A549 (cell line): ENCODE measurements at regions not wholly inside any gene's neighbourhood (a gene's known extent, or its start where the extent isn't known, plus 50 kb on each side); places are given as distances from the start of the nearest gene placed in this dataset.

ENCODE experiments used
- ATAC-seq, 2 experiments: fragments of 200-7000 bp in 1 of 2; fragments of >200 bp in 1 of 2; cut with Nextera tagmentation in 1 of 2; cut with Tn5 transposase in 1 of 2; 3 replicates each; pipeline versions ENCODE4 v1.8.0 to v1.9.1; 2018 to 2020; ENCODE audit warnings: mild to moderate bottlenecking in 1 of 2, moderate library complexity in 1 of 2
- CTCF ChIA-PET: fragments of 300-600 bp; sonication (Branson Sonifier 250); formaldehyde crosslinking; extraction: SDS; loops from one replicate; lab custom pipeline; 2021; ENCODE audit warnings: antibody characterized with exemption, inconsistent platforms; lab: Yijun Ruan, JAX
- POLR2A ChIA-PET: fragments of 350-600 bp; formaldehyde crosslinking; extraction: SDS; loops from one replicate; lab custom pipeline; 2021; ENCODE audit warnings: antibody characterized with exemption, inconsistent platforms; lab: Yijun Ruan, JAX
- DNase-seq, 2 experiments: peaks; one replicate each; pipeline versions ENCODE4 v3.0.0 to v3.0.0-alpha.2; 2011 to 2016; ENCODE audit warnings: low read depth in 1 of 2, low spot score in 1 of 2
- FAIRE-seq: peaks from 2 replicates; lab custom pipeline; 2011; peaks lifted over from hg19 to GRCh38; lab: Jason Lieb, UNC
- H3K27ac ChIP-seq, 2 experiments: fragments of >200 bp; sonication (Bioruptor Twin); formaldehyde crosslinking; 3 replicates each; pipeline ENCODE4 v1.5.1; 2016 to 2017
- H3K4me1 ChIP-seq: fragments of >200 bp; sonication (Bioruptor Twin); formaldehyde crosslinking; 3 replicates; pipeline ENCODE4 v1.6.1; 2016
- H3K4me2 ChIP-seq: fragments of >200 bp; sonication (Bioruptor Twin); formaldehyde crosslinking; 3 replicates; pipeline ENCODE4 v1.6.1; 2016
- H3K4me3 ChIP-seq: fragments of >200 bp; sonication (Bioruptor Twin); formaldehyde crosslinking; 3 replicates; pipeline ENCODE4 v1.5.1; 2016
- H3K9me3 ChIP-seq: fragments of >200 bp; sonication (Bioruptor Twin); formaldehyde crosslinking; 3 replicates; pipeline ENCODE4 v1.6.1; 2016
- EHF ChIP-seq: fragments of 250-450 bp; sonication (Bioruptor Pico); IDR thresholded peaks from 2 replicates; pipeline ENCODE4 v1.5.0; 2020; ENCODE audit warnings: mild to moderate bottlenecking
- FOSL2 ChIP-seq, 2 experiments: fragments of 450-650 bp in 1 of 2; fragments of >200 bp in 1 of 2; sonication (Bioruptor Twin) in 1 of 2; formaldehyde crosslinking; IDR thresholded peaks; 2 replicates each; pipeline versions ENCODE4 v1.5.0 to v1.6.1; 2016 to 2020; ENCODE audit warnings: mild to moderate bottlenecking in 1 of 2, moderate library complexity in 1 of 2
- GATA3 ChIP-seq: IDR thresholded peaks from 2 replicates; pipeline ENCODE4 v1.6.1; 2012; ENCODE audit warnings: borderline replicate concordance
- HOXB5 ChIP-seq: fragments of 250-450 bp; sonication (Bioruptor Pico); IDR thresholded peaks from 2 replicates; pipeline ENCODE4 v1.5.0; 2020; ENCODE audit warnings: mild to moderate bottlenecking, moderate library complexity
- JUNB ChIP-seq: fragments of >200 bp; sonication (Bioruptor Twin); formaldehyde crosslinking; IDR thresholded peaks from 2 replicates; pipeline ENCODE4 v1.6.1; 2016
- KDM1A ChIP-seq: fragments of 200-600 bp; sonication (generic); IDR thresholded peaks from 2 replicates; pipeline ENCODE4 v1.6.1; 2016; ENCODE audit warnings: low read depth, mild to moderate bottlenecking
- KDM5A ChIP-seq: fragments of 200-600 bp; sonication (generic); IDR thresholded peaks from 2 replicates; pipeline ENCODE4 v1.6.1; 2016; ENCODE audit warnings: antibody characterized with exemption, mild to moderate bottlenecking
- MAFK ChIP-seq: fragments of 450-650 bp; IDR thresholded peaks from 2 replicates; pipeline ENCODE4 v1.6.1; 2014; ENCODE audit not compliant: partially characterized antibody
- MAZ ChIP-seq: fragments of 150-350 bp; IDR thresholded peaks from 2 replicates; pipeline ENCODE4 v1.6.1; 2014; ENCODE audit warnings: antibody characterized with exemption, low read depth, low read length, borderline replicate concordance
- MYC ChIP-seq: IDR thresholded peaks from 2 replicates; pipeline ENCODE4 v1.6.1; 2012; ENCODE audit warnings: mild to moderate bottlenecking, inconsistent platforms, low read length, improper control_type of control experiment, borderline replicate concordance
- PHF8 ChIP-seq: fragments of 200-600 bp; sonication (generic); IDR thresholded peaks from 2 replicates; pipeline ENCODE4 v1.6.1; 2016; ENCODE audit warnings: low read depth, mild to moderate bottlenecking, antibody characterized with exemption, moderate library complexity, borderline replicate concordance
- RARB ChIP-seq: fragments of 250-450 bp; sonication (Bioruptor Pico); IDR thresholded peaks from 2 replicates; pipeline ENCODE4 v1.8.0; 2021; ENCODE audit warnings: mild to moderate bottlenecking, moderate library complexity
- RFX5 ChIP-seq: fragments of 450-650 bp; IDR thresholded peaks from 2 replicates; pipeline ENCODE4 v1.7.1; 2014; ENCODE audit warnings: antibody characterized with exemption, mild to moderate bottlenecking, moderate library complexity
- SMC3 ChIP-seq: fragments of >200 bp; sonication (Bioruptor Twin); formaldehyde crosslinking; IDR thresholded peaks from 3 replicates; pipeline ENCODE4 v1.6.1; 2018; ENCODE audit warnings: inconsistent platforms
- SREBF2 ChIP-seq: fragments of 450-650 bp; IDR thresholded peaks from 2 replicates; pipeline ENCODE4 v1.6.1; 2014; ENCODE audit warnings: mild to moderate bottlenecking, moderate library complexity
- TP53 ChIP-seq: fragments of 250-450 bp; sonication (Bioruptor Pico); IDR thresholded peaks from 2 replicates; pipeline ENCODE4 v1.5.0; 2021; ENCODE audit warnings: mild to moderate bottlenecking, moderate library complexity
- ZFP36 ChIP-seq: fragments of 450-650 bp; IDR thresholded peaks from 2 replicates; pipeline ENCODE4 v1.6.1; 2014; ENCODE audit warnings: borderline replicate concordance; ENCODE audit not compliant: partially characterized antibody
- ZNF302 ChIP-seq: fragments of 250-450 bp; sonication (Bioruptor Pico); IDR thresholded peaks from 2 replicates; pipeline ENCODE4 v1.9.0; 2021; ENCODE audit warnings: inconsistent platforms, mild to moderate bottlenecking, moderate library complexity
- ZSCAN20 ChIP-seq: fragments of 250-450 bp; sonication (Bioruptor Pico); IDR thresholded peaks from 2 replicates; pipeline ENCODE4 v1.8.0; 2022; ENCODE audit warnings: mild to moderate bottlenecking, moderate library complexity
- WGBS: methylation state at CpG from one replicate; pipeline ENCODE4 v1.1.6; 2017; ENCODE audit errors: missing lambda C conversion rate; 5-methylcytosine and 5-hydroxymethylcytosine counted together
- TF ChIP-seq, protein P1 (sequence below): fragments of 250-450 bp; sonication (Bioruptor Pico); IDR thresholded peaks from 2 replicates; pipeline ENCODE4 v1.5.0; 2021; ENCODE audit warnings: mild to moderate bottlenecking, moderate library complexity, borderline replicate concordance
- TF ChIP-seq, protein P2 (sequence below): IDR thresholded peaks from 2 replicates; pipeline ENCODE4 v1.6.1; 2012; ENCODE audit warnings: low read depth, borderline replicate concordance
- TF ChIP-seq, protein P3 (sequence below): fragments of 150-350 bp; IDR thresholded peaks from 2 replicates; pipeline ENCODE4 v1.6.1; 2014; ENCODE audit warnings: low read depth, mild to moderate bottlenecking, low read length
- TF ChIP-seq, protein P4 (sequence below): fragments of >200 bp; sonication (Bioruptor Twin); formaldehyde crosslinking; IDR thresholded peaks from 3 replicates; pipeline ENCODE4 v1.5.1; 2016
- TF ChIP-seq, protein P5 (sequence below): IDR thresholded peaks from 2 replicates; pipeline ENCODE4 v1.6.1; 2012

DNA sequence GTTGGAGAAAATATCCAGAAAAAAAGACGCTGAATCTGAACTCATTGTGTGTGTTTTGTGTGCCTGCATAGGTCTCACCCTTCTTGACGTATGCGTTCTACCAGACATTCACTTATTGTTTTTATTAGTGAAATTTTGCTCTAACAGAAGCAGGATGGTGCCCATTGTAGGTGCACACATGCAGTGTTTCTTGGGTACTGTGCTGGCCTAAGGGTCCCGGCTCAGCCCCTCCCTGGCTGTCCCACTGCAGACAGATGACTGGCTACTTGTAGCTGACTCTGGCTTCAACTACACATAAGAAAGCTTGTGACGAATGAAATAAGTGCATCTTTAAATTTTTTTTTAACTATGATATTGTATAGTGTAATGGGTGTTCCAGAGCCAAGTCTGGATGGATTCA lies 227.0 kb downstream of the CBLN1 start:
- ATAC-seq (no peak), DNase-seq (no peak), FAIRE-seq (no peak)
- H3K9me3 ChIP-seq = no peaks in the 10 kb centered on the region
- WGBS = 36% methylated on average over 5 of the region's 5 CpGs
- H3K4me1 ChIP-seq = no peaks in the 10 kb centered on the region
- no peak overlapping the region for H3K4me3 ChIP-seq
- ChIA-PET POLR2A (no interaction called here), CTCF (no interaction called here)
- H3K27ac ChIP-seq = no peak overlapping the region
- no peak overlapping the region for H3K4me2 ChIP-seq
- no peak for TF ChIP-seq MAZ
- no peak for TF ChIP-seq MAFK
- TF ChIP-seq HOXB5 (CRISPR knock-in tag) = no peak
- TF ChIP-seq ZFP36 = no peak
- TF ChIP-seq JUNB = no peak
- TF ChIP-seq, protein P1, sequence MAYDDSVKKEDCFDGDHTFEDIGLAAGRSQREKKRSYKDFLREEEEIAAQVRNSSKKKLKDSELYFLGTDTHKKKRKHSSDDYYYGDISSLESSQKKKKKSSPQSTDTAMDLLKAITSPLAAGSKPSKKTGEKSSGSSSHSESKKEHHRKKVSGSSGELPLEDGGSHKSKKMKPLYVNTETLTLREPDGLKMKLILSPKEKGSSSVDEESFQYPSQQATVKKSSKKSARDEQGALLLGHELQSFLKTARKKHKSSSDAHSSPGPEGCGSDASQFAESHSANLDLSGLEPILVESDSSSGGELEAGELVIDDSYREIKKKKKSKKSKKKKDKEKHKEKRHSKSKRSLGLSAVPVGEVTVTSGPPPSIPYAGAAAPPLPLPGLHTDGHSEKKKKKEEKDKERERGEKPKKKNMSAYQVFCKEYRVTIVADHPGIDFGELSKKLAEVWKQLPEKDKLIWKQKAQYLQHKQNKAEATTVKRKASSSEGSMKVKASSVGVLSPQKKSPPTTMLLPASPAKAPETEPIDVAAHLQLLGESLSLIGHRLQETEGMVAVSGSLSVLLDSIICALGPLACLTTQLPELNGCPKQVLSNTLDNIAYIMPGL (CRISPR knock-in tag) = no peak
- TF ChIP-seq FOSL2 (IDR thresholded peaks at IDR 0.05) = no peak
- TF ChIP-seq FOSL2 (CRISPR knock-in tag; IDR thresholded peaks at IDR 0.05) = no peak

DNA sequence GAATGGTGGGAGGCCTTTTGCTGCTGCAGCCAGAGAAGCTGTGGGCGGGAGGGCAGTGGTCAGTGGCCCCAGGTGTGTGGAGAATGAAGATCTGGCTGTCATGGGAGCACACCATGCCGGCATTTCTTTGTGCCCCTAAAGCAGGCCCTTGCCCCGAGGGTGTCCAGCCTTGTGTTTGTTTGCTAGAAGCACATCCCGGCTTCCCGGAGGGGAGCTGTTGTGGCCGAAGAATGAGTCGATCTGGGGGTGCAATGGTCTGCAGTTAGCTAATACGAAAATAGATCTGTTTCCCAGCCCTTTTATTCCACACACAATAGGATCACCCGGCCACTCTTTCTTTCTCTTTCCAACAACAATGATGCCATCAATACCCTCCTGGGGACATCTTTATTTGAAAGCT lies 228.8 kb downstream of the CBLN1 start:
- CTCF ChIA-PET = no interaction called here
- no peaks in the 10 kb centered on the region for H3K9me3 ChIP-seq

DNA sequence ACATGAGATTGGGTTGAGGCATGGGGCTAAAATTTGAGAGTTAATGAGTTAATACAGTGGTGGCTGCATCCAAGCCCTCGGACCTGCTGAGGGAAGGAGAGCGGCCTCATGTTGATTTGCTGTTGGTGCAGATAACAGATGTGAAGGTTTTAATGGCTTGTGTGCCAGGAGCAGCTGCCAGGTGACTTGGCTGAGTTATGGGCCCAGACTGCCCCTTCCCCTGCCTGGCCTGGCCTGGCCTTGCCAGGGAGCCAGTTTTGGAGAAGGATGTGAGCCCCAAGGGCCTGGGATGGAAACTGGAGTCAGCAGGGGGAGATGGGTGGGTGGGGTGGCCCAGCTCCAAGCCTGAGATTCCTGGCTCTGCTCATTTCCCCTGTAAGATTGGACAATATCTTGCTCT lies 230.1 kb downstream of the CBLN1 start:
- ChIA-PET POLR2A (no interaction called here), CTCF (interaction anchor here (0.6 kb wide), 1 partner anchor 1582 kb away, joined by 3 read pairs; no protein-coding TSS in a partner anchor)
- TF ChIP-seq RARB (CRISPR knock-in tag) (no peak), SMC3 (no peak), KDM5A (no peak), GATA3 (no peak), MYC (no peak), MAZ (no peak), ZNF302 (no peak), ZSCAN20 (CRISPR knock-in tag) (no peak)
- TF ChIP-seq, protein P2, sequence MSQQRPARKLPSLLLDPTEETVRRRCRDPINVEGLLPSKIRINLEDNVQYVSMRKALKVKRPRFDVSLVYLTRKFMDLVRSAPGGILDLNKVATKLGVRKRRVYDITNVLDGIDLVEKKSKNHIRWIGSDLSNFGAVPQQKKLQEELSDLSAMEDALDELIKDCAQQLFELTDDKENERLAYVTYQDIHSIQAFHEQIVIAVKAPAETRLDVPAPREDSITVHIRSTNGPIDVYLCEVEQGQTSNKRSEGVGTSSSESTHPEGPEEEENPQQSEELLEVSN = no peak
- TF ChIP-seq, protein P3, sequence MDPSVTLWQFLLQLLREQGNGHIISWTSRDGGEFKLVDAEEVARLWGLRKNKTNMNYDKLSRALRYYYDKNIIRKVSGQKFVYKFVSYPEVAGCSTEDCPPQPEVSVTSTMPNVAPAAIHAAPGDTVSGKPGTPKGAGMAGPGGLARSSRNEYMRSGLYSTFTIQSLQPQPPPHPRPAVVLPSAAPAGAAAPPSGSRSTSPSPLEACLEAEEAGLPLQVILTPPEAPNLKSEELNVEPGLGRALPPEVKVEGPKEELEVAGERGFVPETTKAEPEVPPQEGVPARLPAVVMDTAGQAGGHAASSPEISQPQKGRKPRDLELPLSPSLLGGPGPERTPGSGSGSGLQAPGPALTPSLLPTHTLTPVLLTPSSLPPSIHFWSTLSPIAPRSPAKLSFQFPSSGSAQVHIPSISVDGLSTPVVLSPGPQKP = no peak
- TF ChIP-seq, protein P4, sequence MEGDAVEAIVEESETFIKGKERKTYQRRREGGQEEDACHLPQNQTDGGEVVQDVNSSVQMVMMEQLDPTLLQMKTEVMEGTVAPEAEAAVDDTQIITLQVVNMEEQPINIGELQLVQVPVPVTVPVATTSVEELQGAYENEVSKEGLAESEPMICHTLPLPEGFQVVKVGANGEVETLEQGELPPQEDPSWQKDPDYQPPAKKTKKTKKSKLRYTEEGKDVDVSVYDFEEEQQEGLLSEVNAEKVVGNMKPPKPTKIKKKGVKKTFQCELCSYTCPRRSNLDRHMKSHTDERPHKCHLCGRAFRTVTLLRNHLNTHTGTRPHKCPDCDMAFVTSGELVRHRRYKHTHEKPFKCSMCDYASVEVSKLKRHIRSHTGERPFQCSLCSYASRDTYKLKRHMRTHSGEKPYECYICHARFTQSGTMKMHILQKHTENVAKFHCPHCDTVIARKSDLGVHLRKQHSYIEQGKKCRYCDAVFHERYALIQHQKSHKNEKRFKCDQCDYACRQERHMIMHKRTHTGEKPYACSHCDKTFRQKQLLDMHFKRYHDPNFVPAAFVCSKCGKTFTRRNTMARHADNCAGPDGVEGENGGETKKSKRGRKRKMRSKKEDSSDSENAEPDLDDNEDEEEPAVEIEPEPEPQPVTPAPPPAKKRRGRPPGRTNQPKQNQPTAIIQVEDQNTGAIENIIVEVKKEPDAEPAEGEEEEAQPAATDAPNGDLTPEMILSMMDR = no peak
- TF ChIP-seq, protein P5, sequence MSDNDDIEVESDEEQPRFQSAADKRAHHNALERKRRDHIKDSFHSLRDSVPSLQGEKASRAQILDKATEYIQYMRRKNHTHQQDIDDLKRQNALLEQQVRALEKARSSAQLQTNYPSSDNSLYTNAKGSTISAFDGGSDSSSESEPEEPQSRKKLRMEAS = no peak
- no peaks in the 10 kb centered on the region for H3K9me3 ChIP-seq
- H3K27ac ChIP-seq = no peak overlapping the region
- ATAC-seq (no peak), FAIRE-seq (no peak), DNase-seq (no peak)
- WGBS = 15% methylated on average over 2 of the region's 2 CpGs
- no peaks in the 10 kb centered on the region for H3K4me1 ChIP-seq
- H3K4me2 ChIP-seq = no peak overlapping the region
- no peak overlapping the region for H3K4me3 ChIP-seq

More for the DNA sequence above, 228.8 kb downstream of the CBLN1 start:
- Histone ChIP-seq H3K4me2 (no peak overlapping the region), H3K4me3 (no peak overlapping the region), H3K4me1 (no peaks in the 10 kb centered on the region), H3K27ac (no peak overlapping the region)
- ATAC-seq = no peak
- POLR2A ChIA-PET = no interaction called here
- TF ChIP-seq PHF8 = no peak
- TF ChIP-seq TP53 (CRISPR knock-in tag) = no peak
- no peak for TF ChIP-seq SREBF2
- no peak for TF ChIP-seq RFX5
- TF ChIP-seq EHF (CRISPR knock-in tag) = no peak
- TF ChIP-seq KDM1A = no peak
- TF ChIP-seq ZNF302 = no peak
- no peak for DNase-seq
- FAIRE-seq = no peak
- 1% methylated on average over 9 of the region's 9 CpGs for WGBS
